HepG2 (cell line): ENCODE measurements at regions not wholly inside any gene's neighbourhood (a gene's known extent, or its start where the extent isn't known, plus 50 kb on each side); places are given as distances from the start of the nearest gene placed in this dataset.

Source experiments
- ATAC-seq: fragments of 200-7000 bp; cut with Tn5 transposase; 3 replicates; pipeline ENCODE4 v1.9.1; 2020; ENCODE audit warnings: mild to moderate bottlenecking, moderate library complexity
- BruUV-seq: library from RNA; stranded (reverse); fragments of 400-500 nt; replicated peaks from 2 replicates; lab custom pipeline; 2021; lab: Mats Ljungman, UMichigan
- CTCF ChIA-PET: fragments of 300-600 bp; formaldehyde crosslinking; extraction: SDS; loops from one replicate; lab custom pipeline; 2021; ENCODE audit warnings: low total read pairs, inconsistent platforms, low intra/inter-chr PET ratio; lab: Yijun Ruan, JAX
- POLR2A ChIA-PET: fragments of 350-600 bp; sonication (Branson Sonifier 250); formaldehyde crosslinking; loops from one replicate; lab custom pipeline; 2020; ENCODE audit warnings: antibody characterized with exemption, inconsistent platforms; lab: Yijun Ruan, JAX
- DNase-seq: peaks from one replicate; pipeline ENCODE4 v3.0.0-alpha.2; 2015; ENCODE audit warnings: low spot score
- FAIRE-seq: peaks from 3 replicates; lab custom pipeline; 2011; peaks lifted over from hg19 to GRCh38; lab: Jason Lieb, UNC
- H2AFZ ChIP-seq: one replicate; pipeline ENCODE4 v1.6.1; 2011; ENCODE audit warnings: low read length, inconsistent platforms
- H3K27ac ChIP-seq: fragments of 300-600 bp; 3 replicates; pipeline ENCODE4 v1.8.0; 2011; ENCODE audit warnings: mixed run types, mild to moderate bottlenecking, mixed read lengths, low read length, inconsistent platforms; ENCODE audit not compliant: insufficient read depth; ENCODE audit errors: extremely low read length
- H3K27me3 ChIP-seq, 2 experiments: fragments of 200-600 bp in 1 of 2; 2 replicates in 1 of 2; 3 replicates in 1 of 2; pipeline versions ENCODE4 v1.6.0 to v1.8.0; 2011; ENCODE audit warnings: low read length in 2 of 2, mild to moderate bottlenecking in 2 of 2, moderate library complexity in 2 of 2, inconsistent platforms in 1 of 2; ENCODE audit not compliant: insufficient read depth in 2 of 2, control insufficient read depth in 1 of 2
- H3K36me3 ChIP-seq, 2 experiments: fragments of 200-600 bp in 1 of 2; replicated peaks in 1 of 2; 2 replicates in 1 of 2; 3 replicates in 1 of 2; pipeline versions ENCODE4 v1.5.1 to v1.8.0; 2011; ENCODE audit warnings: low read length in 2 of 2, inconsistent platforms in 1 of 2; ENCODE audit not compliant: insufficient read depth in 2 of 2, control insufficient read depth in 1 of 2
- H3K4me1 ChIP-seq: 2 replicates; pipeline ENCODE4 v1.5.1; 2012; ENCODE audit warnings: low read length, inconsistent platforms; ENCODE audit not compliant: insufficient read depth
- H3K4me2 ChIP-seq: 2 replicates; pipeline ENCODE4 v1.6.0; 2011; ENCODE audit warnings: low read depth, low read length, inconsistent platforms
- H3K4me3 ChIP-seq, 3 experiments: fragments of 200-600 bp in 1 of 3; sonication (generic), shearing (Covaris generic) in 1 of 3; replicated peaks in 1 of 3; 2 replicates each; pipeline ENCODE4 v1.5.1; 2011 to 2016; ENCODE audit warnings: low read length in 3 of 3, inconsistent platforms in 2 of 3, low read depth in 2 of 3, mild to moderate bottlenecking in 2 of 3, control low read depth in 1 of 3, mixed read lengths in 1 of 3; ENCODE audit not compliant: insufficient read depth in 1 of 3
- H3K79me2 ChIP-seq: one replicate; pipeline ENCODE4 v1.6.1; 2011; ENCODE audit warnings: low read length, inconsistent platforms; ENCODE audit not compliant: insufficient read depth
- H3K9ac ChIP-seq: 2 replicates; pipeline ENCODE4 v1.6.0; 2011; ENCODE audit warnings: mild to moderate bottlenecking, low read depth, low read length, inconsistent platforms; ENCODE audit not compliant: insufficient read depth
- H3K9me3 ChIP-seq: 2 replicates; pipeline ENCODE4 v1.5.1; 2012; ENCODE audit warnings: mild to moderate bottlenecking, low read length
- H4K20me1 ChIP-seq: 2 replicates; pipeline ENCODE4 v1.6.0; 2011; ENCODE audit warnings: inconsistent platforms, mild to moderate bottlenecking, low read length, moderate library complexity; ENCODE audit not compliant: insufficient read depth
- AHR ChIP-seq: IDR thresholded peaks from 2 replicates; pipeline ENCODE4 v1.6.1; 2018; ENCODE audit warnings: missing genetic modification reagents, missing compliant biosample characterization
- DMTF1 ChIP-seq: sonication (generic); formaldehyde crosslinking; IDR thresholded peaks from 2 replicates; pipeline ENCODE4 v1.4.0; 2020; ENCODE audit warnings: mild to moderate bottlenecking, missing genetic modification reagents
- FLYWCH1 ChIP-seq: sonication (generic); formaldehyde crosslinking; IDR thresholded peaks from 2 replicates; pipeline ENCODE4 v1.8.1; 2023; ENCODE audit warnings: mild to moderate bottlenecking, missing genetic modification reagents
- HMG20A ChIP-seq: IDR thresholded peaks from 2 replicates; pipeline ENCODE4 v1.6.1; 2016; ENCODE audit warnings: borderline replicate concordance
- JDP2 ChIP-seq: sonication (generic); formaldehyde crosslinking; IDR thresholded peaks from 2 replicates; pipeline ENCODE4 v1.8.1; 2022; ENCODE audit warnings: missing genetic modification reagents, borderline replicate concordance
- KLF9 ChIP-seq: IDR thresholded peaks from 2 replicates; pipeline ENCODE4 v1.6.1; 2016; ENCODE audit warnings: low read depth
- NFIB ChIP-seq: sonication (generic); formaldehyde crosslinking; IDR thresholded peaks from 2 replicates; pipeline ENCODE4 v1.9.0; 2021; ENCODE audit warnings: missing genetic modification reagents, mild to moderate bottlenecking, borderline replicate concordance
- SIX4 ChIP-seq: sonication (generic); formaldehyde crosslinking; IDR thresholded peaks from 2 replicates; pipeline ENCODE4 v1.4.0; 2020; ENCODE audit warnings: missing genetic modification reagents
- STAG1 ChIP-seq: sonication (generic); formaldehyde crosslinking; IDR thresholded peaks from 2 replicates; pipeline ENCODE4 v1.4.0; 2020; ENCODE audit warnings: missing genetic modification reagents
- TBL1XR1 ChIP-seq: fragments of 150-350 bp; IDR thresholded peaks from 2 replicates; pipeline ENCODE4 v1.6.1; 2014; ENCODE audit warnings: borderline replicate concordance, low read length; ENCODE audit not compliant: partially characterized antibody
- TFAP4 ChIP-seq: sonication (generic); IDR thresholded peaks from 2 replicates; pipeline ENCODE4 v1.6.1; 2016; ENCODE audit warnings: low read depth, borderline replicate concordance
- ZFP1 ChIP-seq: IDR thresholded peaks from 2 replicates; pipeline ENCODE4 v1.6.1; 2016
- ZNF20 ChIP-seq: sonication (generic); formaldehyde crosslinking; IDR thresholded peaks from 2 replicates; pipeline ENCODE4 v1.4.0; 2020; ENCODE audit warnings: mild to moderate bottlenecking, moderate library complexity, missing genetic modification reagents
- ZNF501 ChIP-seq: sonication (generic); formaldehyde crosslinking; IDR thresholded peaks from 2 replicates; pipeline ENCODE4 v1.5.1; 2020; ENCODE audit warnings: mild to moderate bottlenecking, moderate library complexity, missing genetic modification reagents
- ZNF703 ChIP-seq: sonication (generic); formaldehyde crosslinking; IDR thresholded peaks from 2 replicates; pipeline ENCODE4 v1.5.1; 2020; ENCODE audit warnings: missing genetic modification reagents, mild to moderate bottlenecking, moderate library complexity, borderline replicate concordance
- WGBS: methylation state at CpG from one replicate; pipeline ENCODE4 v1.1.6; 2017; ENCODE audit warnings: low lambda C conversion rate; 5-methylcytosine and 5-hydroxymethylcytosine counted together
- in situ Hi-C: cut with HindIII; loops from 2 replicates; pipeline ENCODE4 v1.10.0; 2017; ENCODE audit warnings: low pct_unique_long_range_greater_than_20kb; ENCODE audit not compliant: extremely low pct_ligation_motif_present
- intact Hi-C: fragments of 100-400 bp; cut with micrococcal nuclease; formaldehyde crosslinking; loops from one replicate; pipeline ENCODE4 v1.10.0; 2022; ENCODE audit not compliant: unreplicated experiment

- TF ChIP-seq FLYWCH1 (CRISPR knock-in tag) (no peak), TBL1XR1 (no peak), ZNF20 (CRISPR knock-in tag) (no peak)
- TF ChIP-seq, all 625 proteins: peak for 0
Observed at GRCh38 chr1:232274236-232274855, 355.6 kb downstream of the SIPA1L2 start (continued).

GRCh38 chr1:232273011-232273410 lies 356.9 kb downstream of the SIPA1L2 start:
- Histone ChIP-seq H4K20me1 (no peaks in the 10 kb centered on the region), H3K27ac (no peak overlapping the region), H3K4me2 (no peak overlapping the region), H3K79me2 (no peaks in the 10 kb centered on the region), H2AFZ (no peak overlapping the region), H3K9me3 (no peaks in the 10 kb centered on the region), H3K27me3 (peaks cover 0 to 3% of the 10 kb centered on the region in 2 experiments; a peak in 1 of 5 replicates), H3K4me3 (no peak overlapping the region), H3K9ac (no peak overlapping the region), H3K36me3 (no peaks in the 10 kb centered on the region), H3K4me1 (no peaks in the 10 kb centered on the region)
- 12% methylated on average over 4 of the region's 4 CpGs for WGBS
- no peak for FAIRE-seq
- TF ChIP-seq JDP2 (CRISPR knock-in tag) (no peak), KLF9 (CRISPR knock-in tag) (no peak)
- no TSS peak for BruUV-seq
- intact Hi-C loops = no loop called here
- POLR2A ChIA-PET = no interaction called here
- ATAC-seq = no peak
- no peak for DNase-seq
- in situ Hi-C loops = no loop called here
- CTCF ChIA-PET = no interaction called here

GRCh38 chr1:232271991-232272589 lies 357.8 kb downstream of the SIPA1L2 start:
- ChIA-PET POLR2A (no interaction called here), CTCF (no interaction called here)
- Histone ChIP-seq H3K36me3 (no peaks in the 10 kb centered on the region), H2AFZ (no peak overlapping the region), H3K4me2 (no peak overlapping the region), H3K27ac (no peak overlapping the region), H3K79me2 (no peaks in the 10 kb centered on the region), H3K9ac (no peak overlapping the region), H3K9me3 (no peaks in the 10 kb centered on the region), H3K27me3 (peaks cover 0 to 3% of the 10 kb centered on the region in 2 experiments; a peak in 1 of 5 replicates), H4K20me1 (no peaks in the 10 kb centered on the region), H3K4me3 (no peak overlapping the region), H3K4me1 (no peaks in the 10 kb centered on the region)
- DNase-seq (no peak), ATAC-seq (no peak), FAIRE-seq (no peak)
- WGBS = 1% methylated on average over 5 of the region's 10 CpGs
- intact Hi-C loops = no loop called here
- BruUV-seq = no TSS peak
- in situ Hi-C loops = no loop called here
- TF ChIP-seq TFAP4 (no peak), HMG20A (CRISPR knock-in tag) (no peak), DMTF1 (CRISPR knock-in tag) (no peak), ZNF703 (no peak), ZNF501 (CRISPR knock-in tag) (no peak), SIX4 (CRISPR knock-in tag) (no peak), ZFP1 (CRISPR knock-in tag) (no peak), STAG1 (CRISPR knock-in tag) (no peak), NFIB (CRISPR knock-in tag) (no peak), AHR (no peak)
